T-helper 22 cell (primary cell): ENCODE measurements at regions not wholly inside any gene's neighbourhood (a gene's known extent, or its start where the extent isn't known, plus 50 kb on each side); places are given as distances from the start of the nearest gene placed in this dataset.

Source experiments
- DNase-seq: peaks from one replicate; pipeline ENCODE4 v3.0.0-alpha.2; 2020; ENCODE audit warnings: low read depth

DNA sequence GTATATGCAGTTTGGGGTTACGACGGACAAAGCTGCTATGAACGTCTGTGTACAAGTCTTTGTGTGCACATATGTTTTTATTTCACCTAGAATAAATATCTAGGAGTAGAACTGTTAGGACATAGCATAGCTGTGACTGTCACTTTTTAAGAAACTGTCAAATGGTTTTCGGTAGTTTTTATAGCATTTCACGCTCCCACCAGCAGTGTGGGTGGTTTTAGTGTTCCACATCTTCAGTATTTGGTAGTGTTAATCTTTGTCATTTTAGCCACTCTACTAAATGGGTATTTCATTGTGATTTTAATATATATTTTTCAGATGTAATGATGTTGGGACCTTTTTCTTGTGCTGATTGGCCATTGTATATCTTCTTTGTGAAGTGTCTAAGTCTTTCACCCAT is 109.1 kb upstream of the BCAT1 start:
- DNase-seq: no peak

DNA sequence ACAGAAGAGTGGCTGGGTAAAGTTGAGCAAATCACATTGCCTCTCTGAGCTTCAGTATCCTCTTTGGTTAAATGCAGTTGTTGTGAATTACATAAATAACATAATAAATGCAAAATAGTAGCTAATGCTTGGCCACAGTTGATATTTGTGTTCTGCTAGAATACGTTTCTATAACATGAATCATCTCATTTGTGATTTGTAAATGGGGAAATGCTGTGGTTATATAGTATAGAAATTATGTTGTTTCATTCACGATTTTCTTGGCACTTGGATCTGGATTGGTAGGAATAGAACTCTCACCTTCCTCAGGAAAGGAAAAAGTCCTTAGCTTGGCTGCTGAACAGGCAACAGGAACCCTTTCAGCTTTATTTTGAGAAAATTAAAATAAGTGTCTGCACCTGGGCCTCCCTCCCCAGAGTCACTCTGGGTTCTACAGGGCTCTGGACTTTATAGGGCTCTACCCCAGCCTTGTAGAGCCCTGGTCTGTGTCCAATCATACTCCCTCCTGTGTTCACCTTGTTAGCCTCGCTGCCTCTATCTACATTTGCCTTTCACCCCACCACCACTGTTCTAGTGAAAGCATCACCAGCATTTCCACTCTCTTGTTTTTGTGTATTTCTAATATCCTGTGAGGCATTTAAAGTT is 107.7 kb upstream of the BCAT1 start:
- no peak for DNase-seq

GRCh38 chr12:25056011-25056410 is 107.1 kb upstream of the BCAT1 start:
- DNase-seq: no peak

- DNase-seq: peak; percentile 12
Measured at GRCh38 chr12:25054783-25055144, 105.9 kb upstream of the BCAT1 start.

DNA sequence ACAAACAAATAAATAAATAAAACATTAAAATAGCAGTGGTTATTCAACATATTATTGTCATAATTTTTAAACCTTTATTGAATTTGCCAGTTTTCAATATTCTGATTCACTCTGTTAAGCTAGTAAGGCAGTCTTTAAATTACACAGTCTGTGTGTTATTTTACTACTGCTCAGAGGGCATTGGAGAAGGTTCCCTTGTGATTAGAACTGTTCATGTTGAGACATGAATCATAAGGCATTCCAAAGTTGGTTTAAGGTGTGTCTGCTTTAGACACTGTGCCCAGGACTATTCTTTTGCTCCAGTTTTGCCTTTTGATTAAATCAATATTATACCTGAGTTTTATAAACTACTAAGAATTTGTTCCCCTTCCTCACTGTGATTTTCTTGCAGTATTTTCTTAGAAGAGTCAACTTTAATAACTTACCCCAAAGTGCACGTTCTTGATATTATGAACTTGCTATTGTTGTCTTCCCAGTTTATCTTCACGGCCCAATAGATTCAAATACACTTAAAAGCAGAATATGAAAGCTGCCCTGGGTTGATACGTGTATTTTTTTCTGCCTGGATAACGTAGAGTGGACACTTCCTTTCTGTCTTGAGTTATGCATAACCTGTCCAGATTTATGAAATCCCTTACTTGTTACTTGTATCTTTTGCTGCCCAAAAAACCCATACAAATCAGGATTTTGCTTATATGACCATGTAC is 105.3 kb upstream of the BCAT1 start:
- DNase-seq: no peak

DNA sequence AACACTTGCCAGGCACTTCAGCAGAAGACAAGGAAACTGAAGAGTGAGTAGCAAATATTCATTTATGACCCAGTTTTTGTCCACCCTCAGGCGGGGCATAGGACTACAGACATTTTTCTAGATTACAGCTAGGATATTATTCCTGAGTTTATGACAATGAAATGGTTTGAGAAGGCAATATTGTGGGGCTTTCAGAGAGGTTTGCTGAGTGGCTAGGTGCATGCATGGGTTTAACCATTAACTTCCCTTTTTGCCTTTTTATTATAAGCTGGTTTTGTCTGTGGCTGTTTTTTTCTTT is 104.0 kb upstream of the BCAT1 start:
- no peak for DNase-seq

GRCh38 chr12:25052196-25052913 is 103.5 kb upstream of the BCAT1 start:
- DNase-seq: peak; percentile 34

DNA sequence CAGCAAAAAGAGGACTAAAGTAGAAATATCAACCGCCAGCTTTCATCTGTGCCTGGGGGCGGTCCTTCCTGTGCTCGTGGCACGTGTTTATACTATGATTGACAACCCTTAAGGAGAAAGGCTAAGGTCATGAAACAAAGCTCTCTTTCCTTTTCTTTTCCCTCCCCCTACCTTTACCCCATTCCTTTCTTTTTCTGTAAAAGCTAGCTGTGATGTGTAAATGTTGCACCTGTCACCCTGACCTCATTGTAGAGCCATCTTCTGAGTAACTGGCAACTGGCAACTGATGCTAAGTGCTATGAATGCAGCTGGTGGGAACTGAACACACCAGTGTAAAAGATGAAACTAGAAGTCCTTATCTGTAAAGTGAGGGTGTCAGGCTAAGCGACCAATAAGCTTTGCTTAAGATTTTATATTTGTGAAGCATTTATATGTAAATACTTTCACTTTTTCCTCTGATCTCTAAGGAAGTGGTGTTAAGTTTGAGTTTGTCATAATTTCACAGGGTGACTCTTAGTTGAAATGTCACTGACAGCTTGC is 102.8 kb upstream of the BCAT1 start:
- DNase-seq: peak; percentile 25

- DNase-seq: no peak
Measured at GRCh38 chr12:25051171-25051570, 102.3 kb upstream of the BCAT1 start.

DNA sequence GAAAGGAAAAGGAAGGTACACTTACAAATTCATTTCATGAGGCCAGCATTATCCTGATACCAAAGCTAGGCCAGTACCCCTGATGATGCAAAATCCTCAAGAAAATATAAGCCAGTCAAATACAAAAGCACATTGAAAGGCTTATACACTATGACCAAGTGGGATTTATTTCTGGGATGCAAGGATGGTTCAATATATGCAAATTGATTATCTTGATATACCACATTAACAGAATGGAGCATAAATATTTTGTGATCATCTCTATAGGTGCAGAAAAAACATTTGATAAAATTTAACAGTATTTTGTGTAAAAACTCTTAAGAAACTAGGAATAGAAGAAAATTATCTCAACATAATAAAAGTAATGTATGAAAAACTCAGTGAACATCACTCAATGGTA is 97.0 kb upstream of the BCAT1 start:
- no peak for DNase-seq

DNA sequence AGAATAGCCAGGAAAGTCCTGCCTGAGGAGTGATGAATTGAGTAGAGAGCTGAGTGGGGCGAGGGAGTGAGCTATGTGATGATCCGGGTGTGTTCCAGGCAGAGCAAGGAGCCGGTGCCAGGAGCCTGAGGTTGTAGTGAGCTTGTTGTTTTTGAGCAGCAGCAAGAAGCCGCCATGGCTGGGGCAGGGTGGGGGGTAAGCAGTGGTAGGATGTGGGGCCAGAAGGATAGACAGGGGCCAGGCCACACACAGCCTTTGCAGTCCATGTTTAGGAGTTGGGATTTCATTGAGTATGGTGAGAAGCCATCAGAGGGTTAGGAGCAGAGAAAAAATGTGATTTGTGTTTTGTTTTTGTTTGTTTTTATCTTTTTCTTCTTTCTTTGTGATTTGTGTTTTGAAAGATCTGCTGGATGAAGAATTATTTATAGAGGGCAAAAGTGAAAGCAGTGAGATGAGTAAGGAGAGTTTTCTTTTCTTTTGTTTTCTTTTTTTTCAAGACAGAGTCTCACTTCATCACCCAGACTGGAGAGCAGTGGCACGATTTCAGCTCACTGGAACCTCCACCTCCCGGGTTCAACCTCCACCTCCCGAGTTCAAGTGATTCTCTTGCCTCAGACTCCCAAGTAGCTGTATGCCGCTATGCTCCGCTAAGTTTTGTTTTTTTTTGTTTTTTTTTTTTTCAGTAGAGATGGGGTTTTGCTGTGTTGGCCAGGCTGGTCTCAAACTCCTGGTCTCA is 92.3 kb upstream of the BCAT1 start:
- no peak for DNase-seq

- no peak for DNase-seq
Measured at GRCh38 chr12:25040593-25040992, 91.7 kb upstream of the BCAT1 start.

- DNase-seq: no peak
Measured at GRCh38 chr12:25034676-25035075, 85.8 kb upstream of the BCAT1 start.

DNA sequence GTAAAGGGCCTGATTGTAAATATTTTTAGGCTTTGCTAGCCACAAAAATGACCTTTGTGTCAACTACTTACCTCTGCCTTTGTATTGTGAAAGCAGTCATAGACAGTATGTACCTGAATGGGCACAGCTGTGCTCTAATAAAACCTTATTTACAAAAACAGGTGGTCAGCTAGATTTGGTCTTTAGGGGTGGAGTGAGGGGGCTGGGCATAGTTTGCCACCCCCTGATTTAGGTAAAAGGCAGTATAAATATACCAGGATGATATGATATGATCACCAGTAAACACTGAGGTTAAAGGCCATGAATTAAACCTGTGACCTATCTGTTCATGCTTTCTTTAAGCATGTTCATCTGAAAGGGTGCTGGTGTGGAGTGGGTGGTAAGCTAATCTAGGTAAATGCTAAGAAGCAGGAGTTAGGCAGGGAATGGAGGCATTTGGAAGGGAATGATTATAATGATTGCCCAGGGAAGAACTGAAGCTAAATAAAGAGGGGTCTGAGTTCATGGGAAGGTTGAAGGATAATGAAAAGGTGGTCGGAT is 77.1 kb upstream of the BCAT1 start:
- no peak for DNase-seq

GRCh38 chr12:25025260-25025659 is 76.4 kb upstream of the BCAT1 start:
- no peak for DNase-seq

- DNase-seq: no peak
Measured at GRCh38 chr12:25023808-25024207, 74.9 kb upstream of the BCAT1 start.

DNA sequence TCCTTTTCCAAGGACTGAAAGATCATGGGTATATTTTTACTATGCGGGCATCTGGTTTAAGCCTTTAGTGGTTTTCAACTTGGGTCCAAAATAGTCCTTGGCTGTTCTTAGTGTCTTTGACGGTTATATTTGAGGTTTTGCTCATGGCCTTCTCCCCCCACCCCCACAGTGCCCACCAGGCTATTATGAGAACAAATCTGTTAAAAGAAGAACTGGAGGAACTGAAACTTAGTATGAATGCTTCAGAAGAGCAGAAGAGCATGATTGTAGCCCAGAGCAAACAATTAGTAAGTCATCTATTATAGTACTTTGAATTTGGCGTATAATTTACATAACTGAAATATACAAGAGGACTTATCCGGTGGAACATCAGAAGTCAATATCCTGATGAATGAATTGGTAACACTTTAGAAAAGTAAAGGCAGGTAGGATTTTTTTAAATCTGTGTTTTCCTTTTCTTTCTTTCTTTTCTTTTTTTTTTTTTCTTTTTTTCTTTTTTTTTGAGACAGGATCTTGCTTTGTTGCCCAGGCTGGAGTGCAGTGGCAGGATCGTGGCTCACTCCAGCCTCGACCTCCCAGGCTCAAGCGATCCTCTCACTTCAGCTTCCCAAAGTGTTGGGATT is 71.8 kb upstream of the BCAT1 start:
- DNase-seq: no peak

- no peak for DNase-seq
Measured at GRCh38 chr12:25018146-25018545, 69.2 kb upstream of the BCAT1 start.

DNA sequence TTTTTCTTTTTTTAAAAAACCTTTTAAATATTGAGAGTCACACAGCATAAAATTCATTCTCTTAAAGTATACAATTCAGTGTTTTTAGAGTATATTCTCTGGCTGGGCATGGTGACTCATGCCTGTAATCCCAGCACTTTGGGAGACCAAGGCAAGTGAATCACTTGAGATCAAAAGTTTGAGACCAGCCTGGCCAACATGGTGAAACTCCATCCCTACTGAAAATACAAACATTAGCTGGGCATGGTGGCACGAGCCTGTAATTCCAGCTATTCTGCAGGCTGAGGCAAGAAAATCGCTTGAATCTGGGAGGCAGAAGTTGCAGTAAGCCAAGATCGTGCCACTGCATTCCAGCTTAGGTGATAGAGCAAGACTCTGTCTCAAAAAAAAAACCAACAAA is 68.4 kb upstream of the BCAT1 start:
- DNase-seq: no peak

GRCh38 chr12:25014961-25015360 is 66.1 kb upstream of the BCAT1 start:
- no peak for DNase-seq

GRCh38 chr12:25013061-25013460 is 64.2 kb upstream of the BCAT1 start:
- no peak for DNase-seq

- no peak for DNase-seq
Measured at GRCh38 chr12:25009496-25010092, 60.7 kb upstream of the BCAT1 start.
